Endothelial cell (in vitro differentiated cells): ENCODE measurements at regions not wholly inside any gene's neighbourhood (a gene's known extent, or its start where the extent isn't known, plus 50 kb on each side); places are given as distances from the start of the nearest gene placed in this dataset.

Experiments used
- DNase-seq: peaks from one replicate; pipeline ENCODE4 v3.0.0; 2021; ENCODE audit warnings: low spot score
- H3K27ac Mint-ChIP-seq: one replicate; pipeline ENCODE4 v1.8.0; 2021; ENCODE audit warnings: mixed read lengths, inconsistent platforms; ENCODE audit not compliant: unreplicated experiment
- H3K27me3 Mint-ChIP-seq: one replicate; pipeline ENCODE4 v1.8.0; 2021; ENCODE audit warnings: mild to moderate bottlenecking, moderate library complexity, mixed read lengths, inconsistent platforms; ENCODE audit not compliant: unreplicated experiment
- H3K36me3 Mint-ChIP-seq: one replicate; pipeline ENCODE4 v1.8.0; 2021; ENCODE audit warnings: mild to moderate bottlenecking, low read depth, mixed read lengths, inconsistent platforms; ENCODE audit not compliant: unreplicated experiment
- H3K4me1 Mint-ChIP-seq: one replicate; pipeline ENCODE4 v1.8.0; 2021; ENCODE audit warnings: mild to moderate bottlenecking, mixed read lengths, inconsistent platforms; ENCODE audit not compliant: unreplicated experiment
- H3K4me3 Mint-ChIP-seq: one replicate; pipeline ENCODE4 v1.8.0; 2021; ENCODE audit warnings: mild to moderate bottlenecking, mixed read lengths, inconsistent platforms; ENCODE audit not compliant: unreplicated experiment
- H3K9me3 Mint-ChIP-seq: one replicate; pipeline ENCODE4 v1.8.0; 2021; ENCODE audit warnings: mixed read lengths, inconsistent platforms; ENCODE audit not compliant: unreplicated experiment
- CTCF ChIP-seq: fragments of 200-600 bp; sonication (generic); IDR thresholded peaks from one replicate; pipeline ENCODE4 v1.5.0; 2021; ENCODE audit warnings: antibody characterized with exemption; ENCODE audit not compliant: unreplicated experiment

GRCh38 chr17:70239391-70239826 lies 70.1 kb downstream of the KCNJ2 start:
- Mint-ChIP-seq H3K27ac (no peak overlapping the region), H3K27me3 (no peaks in the 10 kb centered on the region), H3K9me3 (no peaks in the 10 kb centered on the region), H3K4me3 (no peak overlapping the region), H3K4me1 (no peaks in the 10 kb centered on the region), H3K36me3 (no peaks in the 10 kb centered on the region)
- TF ChIP-seq CTCF: no peak
- no peak for DNase-seq

DNA sequence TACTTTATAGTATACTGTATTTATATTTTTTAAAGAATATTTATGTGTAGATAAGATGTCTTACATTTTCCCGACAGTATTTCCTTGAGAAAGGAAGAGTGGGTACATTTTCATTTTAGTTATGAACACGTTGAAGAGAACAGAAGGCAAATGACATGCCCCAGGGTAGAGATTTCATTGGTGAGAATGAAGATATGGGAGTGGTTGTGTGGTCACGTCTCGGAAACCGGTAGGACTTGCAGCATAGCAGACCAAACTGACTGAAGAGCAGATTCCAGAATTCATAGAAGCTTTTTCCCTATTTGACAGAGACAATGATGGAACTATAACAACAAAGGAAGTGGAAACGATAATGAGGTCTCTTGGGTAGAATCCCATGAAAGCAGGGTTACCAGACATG lies 71.7 kb downstream of the KCNJ2 start:
- H3K9me3 Mint-ChIP-seq: no peaks in the 10 kb centered on the region
- H3K4me3 Mint-ChIP-seq: no peak overlapping the region
- no peak for TF ChIP-seq CTCF
- H3K27me3 Mint-ChIP-seq: no peaks in the 10 kb centered on the region
- no peaks in the 10 kb centered on the region for H3K4me1 Mint-ChIP-seq
- H3K27ac Mint-ChIP-seq: no peak overlapping the region
- H3K36me3 Mint-ChIP-seq: no peaks in the 10 kb centered on the region
- no peak for DNase-seq

DNA sequence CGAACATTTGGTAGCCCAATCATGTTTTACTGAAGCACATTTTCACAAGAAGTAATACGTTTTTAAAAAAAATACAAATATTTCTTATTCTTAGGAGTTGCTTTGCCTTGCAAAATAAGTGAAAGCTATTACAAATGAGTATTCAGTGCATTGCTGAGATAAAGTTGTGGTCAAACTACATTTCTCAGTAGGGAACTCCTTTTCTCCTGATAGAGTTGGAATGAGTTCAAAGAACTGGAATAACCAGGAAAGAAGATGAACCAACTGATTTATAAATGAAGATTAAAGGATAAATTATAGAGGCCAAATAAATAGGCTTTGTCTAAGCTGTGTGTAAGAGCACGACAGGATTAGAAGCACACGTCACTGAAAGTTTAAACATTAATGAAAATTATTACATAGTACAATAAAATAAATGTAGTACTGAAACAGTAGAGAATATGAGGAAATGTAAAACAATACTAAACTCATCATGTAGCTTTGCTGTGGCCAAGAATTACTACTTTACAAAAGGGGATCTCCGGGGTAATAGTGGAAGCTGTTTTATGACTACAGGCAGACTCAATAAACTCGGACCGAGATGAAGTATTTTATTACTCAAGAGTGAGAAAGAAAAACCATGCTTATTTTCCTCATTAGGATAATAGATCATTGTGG lies 73.6 kb downstream of the KCNJ2 start:
- no peak for DNase-seq
- no peak overlapping the region for H3K27ac Mint-ChIP-seq
- no peak overlapping the region for H3K4me3 Mint-ChIP-seq
- TF ChIP-seq CTCF: no peak
- no peaks in the 10 kb centered on the region for H3K27me3 Mint-ChIP-seq
- H3K36me3 Mint-ChIP-seq: no peaks in the 10 kb centered on the region
- no peaks in the 10 kb centered on the region for H3K9me3 Mint-ChIP-seq
- H3K4me1 Mint-ChIP-seq: no peaks in the 10 kb centered on the region

DNA sequence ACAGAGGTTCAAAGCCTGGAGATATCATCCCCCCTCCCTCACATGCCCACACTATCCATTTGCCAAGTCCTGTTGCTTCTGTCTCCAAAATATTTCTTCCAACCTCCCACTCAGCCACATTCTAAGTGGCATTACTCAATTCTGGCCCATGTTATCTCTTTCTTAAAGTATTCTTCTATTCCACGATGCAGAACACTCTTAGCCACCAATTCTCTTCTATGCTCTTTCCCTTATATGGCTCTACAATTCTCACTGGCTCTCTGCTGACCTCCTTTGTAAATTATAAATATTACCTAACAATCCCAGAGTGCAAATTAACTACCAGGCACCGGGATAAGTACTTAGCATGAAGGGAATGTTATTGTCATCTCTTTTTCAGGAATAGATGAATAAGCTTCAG lies 82.4 kb downstream of the KCNJ2 start:
- DNase-seq: no peak
- Mint-ChIP-seq H3K4me3 (no peak overlapping the region), H3K4me1 (peaks cover 9% of the 10 kb centered on the region), H3K36me3 (no peaks in the 10 kb centered on the region), H3K9me3 (no peaks in the 10 kb centered on the region), H3K27me3 (peaks cover 1% of the 10 kb centered on the region), H3K27ac (no peak overlapping the region)
- no peak for TF ChIP-seq CTCF

DNA sequence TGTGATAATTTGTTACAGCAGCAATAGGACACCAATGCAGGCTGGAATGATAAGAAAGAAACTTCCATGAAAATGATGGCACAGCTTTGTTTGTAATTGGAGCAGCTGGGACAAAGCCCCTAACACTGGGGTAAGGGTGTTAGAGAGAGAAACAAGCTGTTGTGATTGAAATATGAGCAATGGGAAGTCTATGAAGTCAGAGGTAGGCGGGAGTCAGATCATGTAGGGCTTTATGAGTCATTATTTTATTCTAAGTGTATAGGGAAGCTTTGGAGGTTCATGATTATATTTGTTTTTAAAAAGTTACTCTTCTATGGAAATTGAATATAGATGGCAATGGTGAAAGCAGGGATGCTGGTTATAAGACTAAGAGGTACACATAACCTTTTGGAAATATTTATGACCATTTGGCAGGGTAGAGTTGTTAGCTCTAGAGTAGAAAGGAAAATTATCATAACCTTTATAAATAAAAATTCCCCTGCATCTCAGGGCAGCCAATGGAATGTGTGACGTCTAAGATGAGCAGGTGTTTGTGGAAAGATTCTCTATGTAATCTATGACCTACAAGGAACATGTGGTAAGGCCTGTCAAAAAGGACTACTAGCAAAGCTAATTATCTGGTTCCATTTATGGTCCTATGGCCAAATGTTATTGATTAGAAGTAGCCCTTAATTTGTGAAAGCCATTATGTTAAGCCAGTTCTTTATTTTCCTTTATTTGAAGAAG lies 85.6 kb downstream of the KCNJ2 start:
- Mint-ChIP-seq H3K27me3 (peaks cover 1% of the 10 kb centered on the region), H3K36me3 (no peaks in the 10 kb centered on the region), H3K4me3 (no peak overlapping the region), H3K27ac (no peak overlapping the region), H3K4me1 (peaks cover 11% of the 10 kb centered on the region), H3K9me3 (no peaks in the 10 kb centered on the region)
- DNase-seq: no peak
- no peak for TF ChIP-seq CTCF
